ENCODE measurements at regions not wholly inside any gene's neighbourhood (a gene's known extent, or its start where the extent isn't known, plus 50 kb on each side); places are given as distances from the start of the nearest gene placed in this dataset.

GRCh38 chr12:124437121-124437520, 130.3 kb downstream of the NCOR2 start:
- no peak for TF ChIP-seq CTCF (conservative IDR thresholded peaks at IDR 0.05; ENCODE audit: low read depth, low read length)
- no peak for TF ChIP-seq EZH2phosphoT487 (IDR thresholded peaks at IDR 0.05; ENCODE audit: borderline replicate concordance, low read length)
- no peak for TF ChIP-seq EZH2 (IDR thresholded peaks at IDR 0.05; ENCODE audit: low read length, unreplicated experiment)

Measured in PC-3 (cell line).